ENCODE measurements at regions not wholly inside any gene's neighbourhood (a gene's known extent, or its start where the extent isn't known, plus 50 kb on each side); places are given as distances from the start of the nearest gene placed in this dataset.

DNA sequence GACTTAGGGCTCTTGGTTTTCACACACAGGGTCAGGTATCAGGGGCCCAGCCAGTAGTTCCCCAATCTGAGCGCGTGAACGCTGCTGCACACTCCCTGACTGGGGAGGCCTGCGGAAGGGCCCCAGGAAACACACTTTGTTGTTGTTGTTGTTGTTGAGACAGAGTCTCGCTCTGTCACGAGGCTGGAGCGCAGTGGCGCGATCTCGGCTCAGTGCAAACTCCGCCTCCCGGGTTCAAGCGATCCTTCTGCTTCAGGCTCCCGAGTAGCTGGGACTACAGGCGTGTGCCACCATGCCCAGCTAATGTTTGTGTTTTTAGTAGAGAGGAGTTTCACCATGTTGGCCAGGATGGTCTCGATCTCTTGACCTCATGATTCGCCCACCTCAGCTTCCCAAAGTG lies 190.4 kb upstream of the GPR12 start:
- TF ChIP-seq ZFP30 (CRISPR knock-in tag; IDR thresholded peaks at IDR 0.05) (no peak), ARNTL (CRISPR knock-in tag; IDR thresholded peaks at IDR 0.05; ENCODE audit: borderline replicate concordance, low read depth) (no peak)

Data from SK-N-SH treated with all-trans-retinoic acid at 6 μM for 48 hours (cell line).